CD4-positive, alpha-beta T cell treated with Interleukin-17A for 4 hours (primary cell): ENCODE measurements at regions not wholly inside any gene's neighbourhood (a gene's known extent, or its start where the extent isn't known, plus 50 kb on each side); places are given as distances from the start of the nearest gene placed in this dataset.
"Not testable (repeated sequence)": the region's sequence is repeated elsewhere in the genome, so short reads cannot be mapped to it uniquely, and the experiment has no call there.

Experiments used
- DNase-seq: peaks from one replicate; pipeline ENCODE4 v3.0.0-alpha.2; 2020; ENCODE audit warnings: mixed read lengths

GRCh38 chr12:92059960-92060359, 85.7 kb downstream of the BTG1 start:
- DNase-seq: no peak

- no peak for DNase-seq
Measured at GRCh38 chr12:92058664-92059063, 87.0 kb downstream of the BTG1 start.

DNA sequence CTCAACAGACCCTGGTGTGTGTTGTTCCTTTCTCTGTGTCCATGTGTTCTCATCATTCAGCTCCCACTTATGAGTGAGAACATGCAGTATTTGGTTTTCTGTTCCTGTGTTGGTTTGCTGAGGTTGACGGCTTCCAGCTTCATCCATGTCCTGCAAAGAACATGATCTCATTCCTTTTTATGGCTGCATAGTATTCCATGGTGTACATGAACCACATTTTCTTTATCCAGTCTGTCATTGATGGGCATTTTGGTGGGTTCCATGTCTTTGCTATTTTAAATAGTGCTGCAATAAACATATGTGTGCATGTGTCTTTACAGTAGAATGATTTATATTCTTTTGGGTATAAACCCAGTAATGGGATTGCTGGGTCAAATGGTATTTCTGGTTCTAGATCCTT, 88.9 kb downstream of the BTG1 start:
- DNase-seq: not testable (repeated sequence)

DNA sequence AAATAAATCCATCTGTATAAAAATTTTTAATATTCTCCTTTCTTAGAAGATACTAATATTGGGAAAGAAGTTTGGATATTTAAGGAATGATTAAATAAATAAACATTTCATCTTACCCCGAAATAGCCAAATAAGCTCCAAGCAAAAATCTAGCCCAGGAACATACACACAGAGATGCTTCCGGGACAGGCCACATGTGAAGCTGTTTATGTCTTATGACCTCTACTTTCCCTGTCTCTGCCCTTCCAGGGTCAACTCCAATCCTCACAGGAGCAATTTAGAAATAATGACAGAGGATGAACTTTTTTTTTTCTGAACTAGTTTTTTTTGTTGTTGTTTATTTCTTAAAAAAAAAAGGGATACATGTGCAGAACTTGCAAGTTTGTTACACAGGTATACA, 89.4 kb downstream of the BTG1 start:
- DNase-seq: no peak

DNA sequence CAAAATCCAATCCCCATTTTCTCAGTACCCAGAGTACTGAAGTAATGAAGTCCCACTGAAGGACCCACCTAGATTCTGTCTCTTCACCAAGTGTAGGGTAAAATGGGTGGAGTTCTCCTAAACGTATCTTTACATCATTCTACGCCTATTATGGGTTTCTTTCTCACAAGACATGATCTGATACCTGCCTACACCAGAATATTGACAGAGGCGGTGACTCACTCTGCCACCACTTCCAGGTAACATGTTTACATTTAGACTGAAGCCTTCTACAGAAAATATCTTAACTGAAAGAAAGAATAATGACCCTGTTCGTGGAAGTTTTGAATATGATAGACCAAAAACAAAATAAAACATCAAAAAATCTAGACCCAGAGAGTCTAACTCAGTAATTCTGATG, 89.8 kb downstream of the BTG1 start:
- peak; percentile 78 for DNase-seq

DNA sequence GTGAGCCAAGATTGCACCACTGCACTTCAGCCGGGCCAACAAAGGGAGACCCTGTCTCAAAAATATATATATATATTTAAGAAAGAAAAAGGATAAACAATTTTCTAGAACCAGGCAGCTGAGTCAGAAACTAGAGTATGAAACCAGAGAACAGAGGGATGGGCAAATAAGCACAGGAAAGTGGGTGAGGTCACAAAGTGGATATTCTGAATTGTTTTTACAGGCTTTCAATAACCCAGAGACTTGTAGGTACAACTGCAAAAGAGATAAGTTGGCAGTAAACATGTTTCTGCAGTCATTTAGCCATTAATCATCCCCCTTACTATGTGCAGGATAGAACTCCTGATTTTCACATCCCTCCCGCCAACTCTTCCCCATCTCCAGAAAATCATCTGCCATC, 94.2 kb downstream of the BTG1 start:
- no peak for DNase-seq

DNA sequence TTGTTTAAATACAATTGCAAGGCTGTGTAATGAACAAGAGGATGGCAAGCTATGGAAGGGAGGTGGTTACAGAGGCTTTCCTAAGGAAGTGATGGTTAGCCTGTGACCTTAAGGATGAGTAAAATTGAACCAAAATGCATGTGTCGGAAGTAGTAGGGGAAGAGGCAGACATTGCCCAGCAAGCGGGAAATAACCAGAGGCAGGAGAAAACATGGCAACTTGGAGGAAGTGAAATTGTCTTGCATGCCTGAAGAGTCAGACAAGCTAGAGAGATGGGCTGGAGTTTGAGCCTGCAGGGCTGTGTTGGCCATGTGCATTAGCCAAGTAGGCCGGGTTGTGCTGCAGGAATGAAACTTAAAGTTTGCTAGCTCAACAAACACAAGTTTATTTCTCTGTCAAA, 96.2 kb downstream of the BTG1 start:
- no peak for DNase-seq

DNA sequence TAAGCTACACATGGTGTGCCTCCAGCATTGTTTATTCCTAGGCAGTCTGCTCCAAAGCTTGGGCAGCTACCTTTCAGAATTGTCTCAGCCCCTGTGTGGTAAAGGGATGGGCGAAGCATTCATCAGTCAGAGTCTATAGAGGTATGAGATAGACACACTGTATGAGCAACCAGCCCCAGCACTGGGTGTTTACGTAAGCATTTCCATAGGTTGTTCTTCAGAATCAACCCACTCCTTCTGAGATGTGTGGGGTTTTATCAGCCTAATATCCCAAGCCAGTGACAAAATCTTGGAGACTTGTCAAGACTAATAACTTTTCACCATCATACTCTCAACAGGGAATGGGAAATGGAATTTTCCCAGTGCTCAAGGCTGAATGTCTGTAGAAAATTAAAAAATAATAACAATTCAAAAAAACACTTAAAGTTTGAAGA, 98.2 kb downstream of the BTG1 start:
- DNase-seq: peak; percentile 60

DNA sequence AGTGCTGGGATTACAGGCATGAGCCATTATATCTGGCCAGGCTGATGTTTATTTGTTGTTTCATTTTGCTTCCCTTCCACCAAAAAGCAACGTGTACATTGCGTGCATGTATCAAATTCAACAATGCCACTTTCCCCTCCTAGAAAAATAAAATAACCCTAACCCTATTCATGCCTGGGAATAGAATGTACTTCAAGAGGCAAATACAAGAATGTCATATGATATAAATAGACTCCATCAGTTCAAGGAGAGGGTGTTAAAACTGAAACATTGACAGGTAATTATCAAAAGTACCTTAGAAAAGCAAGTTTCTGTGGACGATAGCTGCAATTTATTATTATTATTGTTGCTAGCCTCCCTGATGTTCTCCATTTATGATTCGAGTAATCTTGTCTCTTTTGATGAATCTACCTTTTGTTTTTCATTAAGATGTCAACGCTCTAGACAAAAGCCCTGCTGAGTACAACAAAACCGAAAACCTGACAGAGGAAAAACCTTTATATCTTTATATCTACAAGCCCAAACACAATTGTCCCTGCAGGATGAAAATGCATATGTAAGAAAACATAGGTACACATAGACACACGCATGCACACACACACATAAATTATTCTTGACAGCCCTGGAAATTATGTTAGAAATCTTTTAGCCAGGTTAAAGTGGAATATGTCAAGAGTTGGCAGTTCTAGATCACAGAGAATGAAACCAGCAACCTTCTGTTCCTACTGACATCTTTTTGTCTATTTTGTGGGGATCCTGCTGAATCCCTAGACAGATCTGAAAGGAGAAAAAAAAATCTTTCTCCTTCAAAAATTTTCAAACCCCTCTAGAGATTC, 98.9 kb downstream of the BTG1 start:
- no peak for DNase-seq

DNA sequence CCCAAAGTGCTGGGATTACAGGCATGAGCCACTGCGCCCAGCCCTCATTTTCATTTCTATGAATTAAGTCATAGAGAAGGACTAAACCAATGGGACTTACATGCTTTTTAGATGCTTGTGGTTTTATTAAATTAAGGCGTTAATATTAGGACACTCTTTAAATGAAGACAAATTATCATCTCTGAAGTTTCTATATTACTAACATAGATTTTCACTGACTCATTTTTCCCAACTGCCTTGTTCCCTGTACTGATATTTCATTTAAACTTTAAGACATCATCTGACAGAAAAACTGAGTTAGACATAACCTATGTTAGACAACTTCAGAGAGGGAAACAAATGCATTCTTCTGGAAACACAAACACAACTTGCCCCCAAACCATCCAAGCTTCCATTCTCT, 99.8 kb downstream of the BTG1 start:
- DNase-seq: no peak

DNA sequence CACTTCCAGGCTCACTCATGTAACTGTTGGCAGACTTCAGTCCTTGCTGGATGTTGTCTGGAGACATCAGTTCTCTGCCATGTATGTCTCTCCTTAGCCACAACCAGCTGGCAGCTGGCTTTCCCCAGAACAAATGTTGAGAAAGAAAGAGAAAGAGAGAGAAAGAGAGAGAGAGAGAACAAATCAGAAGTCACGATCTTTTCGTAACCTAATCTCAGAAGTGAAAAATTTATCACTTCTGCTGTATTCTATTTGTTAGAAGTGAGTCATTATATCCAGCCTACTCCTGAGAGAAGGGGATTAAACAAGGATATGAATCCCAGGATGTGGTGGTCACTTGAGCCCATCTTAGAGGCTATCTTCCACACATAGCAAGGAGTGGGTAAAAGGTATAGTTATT, 101.2 kb downstream of the BTG1 start:
- no peak for DNase-seq

DNA sequence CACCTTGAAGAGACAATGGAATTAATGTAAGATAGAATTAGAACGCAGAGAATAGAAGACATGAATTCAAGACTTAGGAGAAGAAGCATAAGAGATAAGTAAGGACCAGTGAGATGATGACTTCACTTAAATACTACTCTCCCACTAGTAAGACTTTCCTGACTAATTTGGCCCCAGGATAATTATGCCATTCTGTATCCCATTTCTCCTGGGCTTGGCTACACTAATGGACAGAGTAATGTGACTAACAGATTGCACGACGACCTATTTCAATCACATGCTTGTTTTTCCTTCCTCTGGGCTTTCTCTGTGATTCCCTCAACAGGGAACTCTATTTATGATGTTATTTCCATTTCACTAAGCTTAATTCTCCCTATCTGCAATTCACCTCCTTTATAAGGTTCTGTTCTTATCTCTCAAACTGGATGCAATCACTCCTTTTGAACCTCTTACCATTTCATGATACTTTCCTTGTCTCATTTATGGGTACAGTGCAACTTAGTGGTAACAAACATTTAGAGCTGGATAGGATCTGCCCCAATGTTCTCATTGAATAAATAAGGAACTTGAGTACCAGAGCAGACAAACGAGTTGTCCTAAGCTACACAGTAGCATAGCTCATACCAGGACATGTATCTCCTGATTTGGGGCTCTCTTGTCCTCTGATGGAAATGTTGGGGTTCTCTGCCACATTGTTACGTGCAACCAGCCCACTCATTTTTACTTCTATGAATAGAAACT, 102.7 kb downstream of the BTG1 start:
- no peak for DNase-seq

GRCh38 chr12:92041742-92042141, 103.9 kb downstream of the BTG1 start:
- DNase-seq: peak; percentile 60

DNA sequence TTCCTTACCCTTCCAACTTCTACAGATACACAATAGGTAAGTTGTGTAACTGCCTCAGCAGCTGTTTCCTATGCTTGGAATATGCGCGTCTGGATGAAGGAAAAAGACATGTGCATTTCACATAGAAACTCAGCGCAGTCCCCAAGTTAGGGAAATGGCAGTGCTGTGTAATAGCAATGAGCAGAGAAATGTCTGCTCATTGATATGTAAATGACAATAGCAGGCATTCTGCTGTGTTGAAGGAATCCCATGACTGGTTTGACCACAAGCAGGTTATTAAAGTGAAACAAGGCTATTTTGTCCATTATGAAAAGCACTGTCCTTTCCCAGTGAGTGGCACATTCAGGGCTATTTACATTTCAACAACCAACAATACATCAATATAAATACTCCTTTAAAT, 106.6 kb downstream of the BTG1 start:
- DNase-seq: no peak

GRCh38 chr12:92038476-92038875, 107.2 kb downstream of the BTG1 start:
- no peak for DNase-seq

- no peak for DNase-seq
Measured at GRCh38 chr12:92036771-92037453, 108.7 kb downstream of the BTG1 start.

DNA sequence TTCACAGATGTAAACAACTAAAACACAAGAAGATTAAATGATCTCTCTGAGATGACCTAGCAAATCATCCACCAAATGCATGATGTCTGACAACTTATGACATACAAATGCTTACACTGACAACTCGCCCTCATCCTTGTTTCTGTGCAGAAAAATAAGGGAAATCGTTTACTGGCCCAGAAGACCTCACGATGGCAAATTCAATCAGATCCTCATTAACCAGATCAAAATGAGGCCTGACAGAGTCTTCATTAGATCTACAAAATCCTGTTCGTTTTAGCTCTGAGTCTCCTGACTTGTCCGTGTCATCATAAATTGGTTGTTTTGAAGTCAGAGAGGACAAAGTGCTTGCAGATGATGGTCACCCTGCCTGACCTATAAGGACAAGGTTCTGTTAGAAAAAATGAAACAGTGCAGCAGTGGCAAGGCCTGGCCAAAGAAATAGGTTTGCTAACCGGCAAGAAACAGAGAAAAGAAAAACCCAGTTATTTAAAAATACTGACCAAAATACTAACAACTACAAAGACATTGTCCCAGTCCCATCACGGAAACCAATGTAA, 109.5 kb downstream of the BTG1 start:
- DNase-seq: no peak

GRCh38 chr12:92035477-92035876, 110.2 kb downstream of the BTG1 start:
- DNase-seq: no peak

- peak; percentile 74 for DNase-seq
Measured at GRCh38 chr12:92034858-92035401, 110.7 kb downstream of the BTG1 start.

DNA sequence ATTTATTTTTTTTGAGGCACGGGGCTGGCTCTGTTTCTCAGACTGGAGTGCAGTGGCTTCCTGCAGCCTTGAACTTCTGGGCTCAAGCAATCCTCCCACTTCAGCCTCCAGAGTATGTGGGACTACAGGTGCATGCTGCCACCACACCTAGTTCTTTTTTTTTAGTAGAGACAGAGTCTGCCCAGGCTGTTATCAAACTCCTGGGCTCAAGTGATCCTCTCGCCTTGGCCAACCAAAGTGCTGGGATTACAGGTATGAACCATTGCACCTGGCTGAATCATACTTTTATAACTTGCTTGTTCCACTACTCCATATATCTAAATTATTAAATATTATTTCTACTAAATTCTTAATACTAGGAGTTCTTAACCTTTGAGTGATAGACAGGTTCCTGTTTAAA, 111.6 kb downstream of the BTG1 start:
- DNase-seq: no peak

DNA sequence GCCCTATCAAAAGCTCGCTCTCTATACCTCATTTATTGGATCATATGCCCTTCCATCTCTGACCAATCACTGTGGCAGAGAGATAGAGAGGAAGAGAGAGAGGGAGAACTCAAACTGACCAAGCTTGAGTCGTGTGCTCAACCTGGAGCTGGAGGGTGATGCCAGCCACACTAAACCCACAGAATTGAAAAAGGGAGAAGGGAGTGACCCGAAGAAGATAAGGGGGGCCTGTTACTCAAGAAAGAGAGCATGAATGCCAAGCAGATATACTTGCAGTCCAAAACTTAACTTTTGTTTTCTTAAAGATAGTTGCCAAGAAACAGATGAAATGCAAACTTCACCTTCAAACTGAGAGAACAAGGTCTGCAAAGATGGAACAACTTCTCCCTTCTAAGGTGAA, 112.7 kb downstream of the BTG1 start:
- no peak for DNase-seq

DNA sequence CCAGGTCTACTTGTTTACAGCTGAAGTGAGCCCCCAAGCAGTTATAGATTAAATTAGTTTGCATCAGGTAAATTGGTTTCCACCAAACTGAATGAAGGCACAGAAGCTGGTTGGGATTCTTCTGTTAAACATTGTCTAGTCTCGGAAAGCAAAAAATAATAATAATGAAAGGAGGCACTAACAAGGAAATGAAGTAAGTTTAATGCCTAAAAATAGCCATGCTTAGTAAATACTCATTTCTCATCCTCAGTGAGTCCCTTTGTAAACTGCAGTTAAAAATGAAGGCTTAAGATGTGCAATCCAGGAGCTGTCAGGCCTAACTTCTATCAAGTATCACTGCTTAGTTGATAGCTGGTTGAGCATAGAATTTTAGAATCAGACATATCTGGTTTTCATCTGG, 113.5 kb downstream of the BTG1 start:
- DNase-seq: no peak

- DNase-seq: peak; percentile 72
Measured at GRCh38 chr12:92030618-92031017, 115.0 kb downstream of the BTG1 start.
